Erythroblast (primary cell): ENCODE measurements at regions not wholly inside any gene's neighbourhood (a gene's known extent, or its start where the extent isn't known, plus 50 kb on each side); places are given as distances from the start of the nearest gene placed in this dataset.

Experiments used
- DNase-seq, 2 experiments: peaks; one replicate each; lab custom pipeline; 2025; lab: John Stamatoyannopoulos, UW
- GATA1 ChIP-seq: IDR thresholded peaks from 2 replicates; pipeline ENCODE4 v1.6.1; 2011; ENCODE audit warnings: low read depth, mild to moderate bottlenecking, control low read depth, low read length, moderate library complexity
- POLR2A ChIP-seq: IDR thresholded peaks from 2 replicates; pipeline ENCODE4 v1.6.1; 2011; ENCODE audit warnings: mild to moderate bottlenecking, low read length

- no peak for TF ChIP-seq GATA1
- no peak for TF ChIP-seq POLR2A
- peak; percentile 8 to 21 for DNase-seq
Measured at GRCh38 chr19:30696514-30696913, 324.3 kb downstream of the ZNF536 start.

GRCh38 chr19:30695171-30695875 lies 323.1 kb downstream of the ZNF536 start:
- peak in 1 of 2 experiments; percentile 11 for DNase-seq
- TF ChIP-seq POLR2A = no peak
- no peak for TF ChIP-seq GATA1

DNA sequence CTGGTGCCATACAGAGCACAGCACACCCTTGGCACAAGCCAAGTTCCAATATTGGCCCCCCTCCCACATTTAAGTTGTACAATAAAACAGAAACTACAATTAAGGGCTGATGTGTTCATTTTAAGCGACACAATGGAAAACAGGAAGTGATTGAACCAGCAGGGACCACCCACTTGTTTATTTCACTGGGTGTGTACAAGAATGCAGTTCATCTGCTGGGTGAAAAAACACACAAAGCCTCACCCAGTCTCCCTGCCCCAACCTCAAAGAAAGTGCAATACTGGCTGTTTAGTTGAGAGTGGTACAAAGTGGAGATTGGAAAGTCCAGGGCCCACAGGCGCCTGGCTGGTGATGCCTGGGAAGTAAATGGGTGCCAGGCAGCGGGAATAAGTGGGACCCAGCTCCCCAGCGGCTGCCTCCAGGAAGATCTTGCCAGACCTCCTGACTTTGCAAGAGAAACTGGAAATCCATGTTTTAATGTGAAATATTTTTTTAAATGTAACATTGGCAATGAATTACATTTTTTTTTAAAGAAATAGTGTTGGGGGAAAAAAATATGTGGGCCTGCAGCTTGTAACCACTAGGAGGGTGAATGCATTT lies 322.1 kb downstream of the ZNF536 start:
- TF ChIP-seq GATA1 (no peak), POLR2A (no peak)

GRCh38 chr19:30692879-30693503 lies 320.8 kb downstream of the ZNF536 start:
- no peak for TF ChIP-seq POLR2A
- TF ChIP-seq GATA1 = no peak
- no peak for DNase-seq

More for the DNA sequence above, 322.1 kb downstream of the ZNF536 start:
- DNase-seq = no peak

DNA sequence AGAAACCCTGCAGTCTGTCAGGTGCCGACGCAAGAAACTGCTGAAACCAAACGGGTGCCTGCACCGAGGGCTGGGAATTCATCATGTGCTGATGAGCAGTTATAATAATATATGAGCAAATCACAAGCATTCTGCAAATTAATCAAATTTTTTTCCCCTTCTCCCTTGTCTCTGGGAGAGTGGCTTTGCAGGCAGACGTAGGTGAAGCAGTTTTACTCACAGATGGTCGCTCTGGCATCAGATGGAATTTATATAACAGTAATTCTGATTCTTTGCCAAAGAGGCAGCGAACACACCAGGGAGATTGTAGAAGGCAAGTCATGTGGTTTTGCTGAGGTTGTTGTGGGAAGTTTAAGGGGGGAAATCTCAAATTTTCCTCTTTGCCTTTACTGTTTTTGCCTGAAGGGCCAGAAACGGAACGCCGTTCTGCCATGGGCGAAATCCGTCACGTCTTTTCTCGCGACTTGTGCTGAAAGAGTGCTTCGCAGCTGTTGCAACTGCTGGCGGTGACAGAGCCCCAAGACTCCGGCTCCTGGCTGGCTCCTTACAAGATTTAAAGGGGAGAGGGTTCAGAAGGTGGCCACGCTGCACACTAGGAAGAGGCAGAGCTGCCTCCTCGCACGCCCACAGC lies 320.1 kb downstream of the ZNF536 start:
- TF ChIP-seq POLR2A = no peak
- no peak for DNase-seq

GRCh38 chr19:30691819-30692166 lies 319.6 kb downstream of the ZNF536 start:
- no peak for DNase-seq
- TF ChIP-seq POLR2A = no peak
- TF ChIP-seq GATA1 = no peak

GRCh38 chr19:30690935-30691818 lies 319.0 kb downstream of the ZNF536 start:
- DNase-seq = no peak
- TF ChIP-seq GATA1 (no peak), POLR2A (no peak)

- TF ChIP-seq GATA1 = no peak
- no peak for TF ChIP-seq POLR2A
- no peak for DNase-seq
Measured at GRCh38 chr19:30690525-30690924, 318.3 kb downstream of the ZNF536 start.

DNA sequence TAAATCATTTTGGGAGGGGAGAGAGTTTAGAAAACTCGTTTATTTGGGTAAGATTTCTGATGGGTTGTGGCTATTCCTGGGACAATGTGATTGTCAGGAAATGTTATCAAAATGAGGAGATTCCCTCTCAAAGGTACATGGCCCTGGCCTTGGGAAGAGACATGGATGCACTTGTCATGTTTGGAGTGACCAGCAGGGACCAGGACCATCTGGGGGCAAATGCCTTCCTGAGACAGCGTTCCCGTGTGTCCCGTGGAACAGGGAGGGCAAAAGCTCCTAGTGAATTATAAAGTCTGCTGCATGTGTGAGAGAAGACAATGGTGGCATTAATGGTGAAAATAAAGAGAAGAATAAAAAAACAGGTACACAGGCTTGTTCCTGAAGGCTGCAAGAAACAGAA lies 317.3 kb downstream of the ZNF536 start:
- no peak for DNase-seq
- TF ChIP-seq POLR2A (no peak), GATA1 (no peak)

GRCh38 chr19:30688696-30689095 lies 316.5 kb downstream of the ZNF536 start:
- DNase-seq = no peak
- no peak for TF ChIP-seq GATA1
- no peak for TF ChIP-seq POLR2A

DNA sequence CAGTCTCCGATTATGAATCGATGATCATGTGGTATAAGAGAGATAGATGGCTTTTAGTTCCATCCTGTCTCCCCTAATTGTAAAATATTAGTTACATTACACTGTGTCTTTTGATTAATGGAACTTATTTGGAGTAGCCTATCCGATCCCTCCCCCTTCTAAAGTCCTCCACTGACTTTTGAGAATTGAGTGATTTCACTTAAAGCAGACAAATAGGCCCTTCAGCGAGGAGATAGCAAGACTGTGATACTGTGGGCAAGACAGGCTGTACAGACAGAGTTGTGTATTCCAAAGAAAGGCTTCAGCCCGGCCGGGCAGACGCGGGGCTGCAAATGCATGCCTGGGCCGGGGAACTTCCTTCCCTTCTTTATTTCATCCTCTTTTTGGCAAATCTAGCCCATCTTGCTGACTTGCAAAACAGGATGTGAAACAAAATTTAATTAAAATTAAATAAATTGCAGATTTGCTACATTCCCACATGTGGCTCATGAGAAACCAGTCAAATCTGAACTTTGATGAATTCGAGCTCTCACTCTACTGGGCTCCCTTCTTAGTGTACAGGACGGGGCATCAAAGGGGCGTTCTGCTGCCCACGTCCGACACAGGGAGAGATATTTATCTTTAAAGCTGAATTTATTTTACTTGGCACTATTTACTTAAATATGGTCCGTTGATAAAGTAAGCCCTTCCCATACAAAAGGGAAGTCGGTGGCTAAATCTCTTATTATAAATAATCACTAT lies 314.8 kb downstream of the ZNF536 start:
- TF ChIP-seq GATA1 = no peak
- no peak for TF ChIP-seq POLR2A
- DNase-seq = no peak

GRCh38 chr19:30686176-30686820 lies 314.1 kb downstream of the ZNF536 start:
- TF ChIP-seq POLR2A (no peak), GATA1 (no peak)
- no peak for DNase-seq
